Umbilical cord (tissue), 1 donor: ENCODE measurements at regions not wholly inside any gene's neighbourhood (a gene's known extent, or its start where the extent isn't known, plus 50 kb on each side); places are given as distances from the start of the nearest gene placed in this dataset.

Source experiments
- DNase-seq: peaks from one replicate; pipeline ENCODE4 v3.0.0-alpha.2; 2015; ENCODE audit warnings: low spot score

- no peak for DNase-seq
Measured at GRCh38 chr4:156654410-156654809, 317.2 kb downstream of the PDGFC start.

- DNase-seq: no peak
Measured at GRCh38 chr4:156643826-156644225, 327.8 kb downstream of the PDGFC start.

- no peak for DNase-seq
Measured at GRCh38 chr4:156642161-156642560, 329.4 kb downstream of the PDGFC start.

- DNase-seq: peak; percentile 52
Measured at GRCh38 chr4:156638925-156639605, 332.5 kb downstream of the PDGFC start.

- peak; percentile 24 for DNase-seq
Measured at GRCh38 chr4:156638334-156638733, 333.3 kb downstream of the PDGFC start.

GRCh38 chr4:156636381-156636780, 335.2 kb downstream of the PDGFC start:
- no peak for DNase-seq

GRCh38 chr4:156635051-156635450, 336.5 kb downstream of the PDGFC start:
- DNase-seq: peak; percentile 69

GRCh38 chr4:156634612-156635011, 337.0 kb downstream of the PDGFC start:
- DNase-seq: peak; percentile 20

GRCh38 chr4:156633847-156634246, 337.8 kb downstream of the PDGFC start:
- DNase-seq: no peak

GRCh38 chr4:156628858-156629257, 342.7 kb downstream of the PDGFC start:
- no peak for DNase-seq

GRCh38 chr4:156623376-156623775, 348.2 kb downstream of the PDGFC start:
- no peak for DNase-seq

GRCh38 chr4:156620786-156621185, 350.8 kb downstream of the PDGFC start:
- DNase-seq: no peak

- no peak for DNase-seq
Measured at GRCh38 chr4:156619154-156619934, 352.3 kb downstream of the PDGFC start.

GRCh38 chr4:156615066-156615531, 356.5 kb downstream of the PDGFC start:
- DNase-seq: peak; percentile 66

- DNase-seq: no peak
Measured at GRCh38 chr4:156614536-156614935, 357.1 kb downstream of the PDGFC start.

GRCh38 chr4:156609421-156609820, 362.2 kb downstream of the PDGFC start:
- no peak for DNase-seq

- DNase-seq: no peak
Measured at GRCh38 chr4:156608651-156609050, 362.9 kb downstream of the PDGFC start.

GRCh38 chr4:156607478-156607857, 364.1 kb downstream of the PDGFC start:
- DNase-seq: peak; percentile 78

- peak; percentile 78 for DNase-seq
Measured at GRCh38 chr4:156606554-156607477, 364.8 kb downstream of the PDGFC start.

- DNase-seq: peak; percentile 76
Measured at GRCh38 chr4:156598138-156598681, 373.4 kb downstream of the PDGFC start.

GRCh38 chr4:156596706-156597329, 374.8 kb downstream of the PDGFC start:
- peak; percentile 54 for DNase-seq
